MM.1S (cell line): ENCODE measurements at regions not wholly inside any gene's neighbourhood (a gene's known extent, or its start where the extent isn't known, plus 50 kb on each side); places are given as distances from the start of the nearest gene placed in this dataset.

ENCODE experiments used
- EZH2 ChIP-seq: fragments of 300-600 bp; sonication (generic); optimal IDR thresholded peaks from 2 replicates; pipeline ENCODE3; 2017; ENCODE audit warnings: low read depth, mild to moderate bottlenecking, antibody characterized with exemption, low read length, mixed read lengths
- EZH2phosphoT487 ChIP-seq: fragments of 300-600 bp; sonication (generic); IDR thresholded peaks from 2 replicates; pipeline ENCODE4 v1.6.1; 2018; ENCODE audit warnings: antibody characterized with exemption, low read length
- TF ChIP-seq, protein P1 (sequence below): fragments of 300-600 bp; sonication (generic); IDR thresholded peaks from 2 replicates; pipeline ENCODE4 v1.5.1; 2016; ENCODE audit warnings: antibody characterized with exemption, low read length, mixed read lengths

DNA sequence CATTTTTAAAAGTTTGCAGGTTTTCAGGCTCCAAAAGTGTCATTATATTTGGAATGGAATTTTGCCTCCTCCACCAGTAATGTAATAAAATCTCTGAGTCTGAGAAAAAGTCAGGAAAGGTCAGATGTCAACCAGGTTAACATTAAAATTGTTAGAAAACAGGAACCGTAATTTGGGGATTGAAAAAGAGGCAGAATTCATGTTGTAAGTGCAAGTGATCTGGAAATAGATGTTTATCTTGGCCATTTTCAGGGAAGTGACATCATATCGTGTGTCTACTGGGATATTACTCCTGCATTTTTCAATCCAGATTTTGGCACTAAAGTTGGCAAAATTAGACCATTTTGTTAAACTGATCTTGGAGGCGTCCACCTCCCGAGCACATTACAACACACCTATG is 428.5 kb upstream of the MGMT start:
- TF ChIP-seq EZH2phosphoT487: no peak
- TF ChIP-seq EZH2: no peak
- TF ChIP-seq, protein P1, sequence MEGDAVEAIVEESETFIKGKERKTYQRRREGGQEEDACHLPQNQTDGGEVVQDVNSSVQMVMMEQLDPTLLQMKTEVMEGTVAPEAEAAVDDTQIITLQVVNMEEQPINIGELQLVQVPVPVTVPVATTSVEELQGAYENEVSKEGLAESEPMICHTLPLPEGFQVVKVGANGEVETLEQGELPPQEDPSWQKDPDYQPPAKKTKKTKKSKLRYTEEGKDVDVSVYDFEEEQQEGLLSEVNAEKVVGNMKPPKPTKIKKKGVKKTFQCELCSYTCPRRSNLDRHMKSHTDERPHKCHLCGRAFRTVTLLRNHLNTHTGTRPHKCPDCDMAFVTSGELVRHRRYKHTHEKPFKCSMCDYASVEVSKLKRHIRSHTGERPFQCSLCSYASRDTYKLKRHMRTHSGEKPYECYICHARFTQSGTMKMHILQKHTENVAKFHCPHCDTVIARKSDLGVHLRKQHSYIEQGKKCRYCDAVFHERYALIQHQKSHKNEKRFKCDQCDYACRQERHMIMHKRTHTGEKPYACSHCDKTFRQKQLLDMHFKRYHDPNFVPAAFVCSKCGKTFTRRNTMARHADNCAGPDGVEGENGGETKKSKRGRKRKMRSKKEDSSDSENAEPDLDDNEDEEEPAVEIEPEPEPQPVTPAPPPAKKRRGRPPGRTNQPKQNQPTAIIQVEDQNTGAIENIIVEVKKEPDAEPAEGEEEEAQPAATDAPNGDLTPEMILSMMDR: no peak
